ENCODE measurements at regions not wholly inside any gene's neighbourhood (a gene's known extent, or its start where the extent isn't known, plus 50 kb on each side); places are given as distances from the start of the nearest gene placed in this dataset.

DNA sequence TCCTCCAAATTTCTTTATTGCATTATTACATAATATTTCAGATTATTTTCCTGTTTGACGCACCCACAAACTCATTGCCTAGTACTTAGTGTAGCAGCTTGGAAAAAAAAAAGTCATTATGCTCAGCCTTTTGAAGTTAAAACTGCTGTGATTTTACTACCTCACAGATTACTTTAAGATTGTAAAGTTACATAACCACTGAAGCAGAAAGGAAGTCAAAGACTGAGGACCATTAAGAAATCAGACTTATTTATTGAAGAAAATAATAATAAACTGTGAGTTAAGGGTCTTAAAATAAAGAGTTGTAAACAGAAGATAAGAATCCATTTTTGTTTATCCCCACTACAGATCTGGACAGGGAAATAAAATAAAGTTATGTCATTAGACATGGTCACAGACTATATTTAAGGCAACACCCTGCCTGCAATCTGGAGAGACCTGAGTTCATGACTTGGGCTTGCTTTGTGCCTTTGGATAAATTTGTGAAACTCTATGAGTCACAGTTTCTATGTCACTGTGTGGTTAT is 212.1 kb upstream of the ROBO2 start:
- Histone ChIP-seq H3K36me3 (ENCODE audit: insufficient read depth, low read length) (no peaks in the 10 kb centered on the region), H4K20me1 (ENCODE audit: insufficient read depth, low read length) (no peaks in the 10 kb centered on the region), H3K4me2 (ENCODE audit: insufficient read depth, low read length) (no peak overlapping the region), H3K79me2 (ENCODE audit: insufficient read depth, low read length) (no peaks in the 10 kb centered on the region), H3K27me3 (ENCODE audit: insufficient read depth, low read length, poor library complexity) (no peaks in the 10 kb centered on the region), H2AFZ (ENCODE audit: low read depth, low read length) (no peak overlapping the region), H3K4me1 (ENCODE audit: insufficient read depth, low read length) (no peaks in the 10 kb centered on the region), H3K27ac (ENCODE audit: low read length) (no peak overlapping the region), H3K4me3 (ENCODE audit: low read depth in 1 of 2, low read length in 2 of 2) (no peak overlapping the region), H3K9ac (ENCODE audit: low read depth, low read length) (no peak overlapping the region), H3K9me3 (ENCODE audit: insufficient read depth, low read length, severe bottlenecking) (no peaks in the 10 kb centered on the region)
- TF ChIP-seq EZH2 (IDR thresholded peaks at IDR 0.05; ENCODE audit: borderline replicate concordance, low read depth, low read length, severe bottlenecking), result no peak
- TF ChIP-seq, protein P1, sequence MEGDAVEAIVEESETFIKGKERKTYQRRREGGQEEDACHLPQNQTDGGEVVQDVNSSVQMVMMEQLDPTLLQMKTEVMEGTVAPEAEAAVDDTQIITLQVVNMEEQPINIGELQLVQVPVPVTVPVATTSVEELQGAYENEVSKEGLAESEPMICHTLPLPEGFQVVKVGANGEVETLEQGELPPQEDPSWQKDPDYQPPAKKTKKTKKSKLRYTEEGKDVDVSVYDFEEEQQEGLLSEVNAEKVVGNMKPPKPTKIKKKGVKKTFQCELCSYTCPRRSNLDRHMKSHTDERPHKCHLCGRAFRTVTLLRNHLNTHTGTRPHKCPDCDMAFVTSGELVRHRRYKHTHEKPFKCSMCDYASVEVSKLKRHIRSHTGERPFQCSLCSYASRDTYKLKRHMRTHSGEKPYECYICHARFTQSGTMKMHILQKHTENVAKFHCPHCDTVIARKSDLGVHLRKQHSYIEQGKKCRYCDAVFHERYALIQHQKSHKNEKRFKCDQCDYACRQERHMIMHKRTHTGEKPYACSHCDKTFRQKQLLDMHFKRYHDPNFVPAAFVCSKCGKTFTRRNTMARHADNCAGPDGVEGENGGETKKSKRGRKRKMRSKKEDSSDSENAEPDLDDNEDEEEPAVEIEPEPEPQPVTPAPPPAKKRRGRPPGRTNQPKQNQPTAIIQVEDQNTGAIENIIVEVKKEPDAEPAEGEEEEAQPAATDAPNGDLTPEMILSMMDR (IDR thresholded peaks at IDR 0.05; ENCODE audit: borderline replicate concordance, extremely low read depth, low read length, poor library complexity, severe bottlenecking), result no peak
- DNase-seq (no peak), ATAC-seq (ENCODE audit: insufficient read depth, low read depth) (no peak)

DNA sequence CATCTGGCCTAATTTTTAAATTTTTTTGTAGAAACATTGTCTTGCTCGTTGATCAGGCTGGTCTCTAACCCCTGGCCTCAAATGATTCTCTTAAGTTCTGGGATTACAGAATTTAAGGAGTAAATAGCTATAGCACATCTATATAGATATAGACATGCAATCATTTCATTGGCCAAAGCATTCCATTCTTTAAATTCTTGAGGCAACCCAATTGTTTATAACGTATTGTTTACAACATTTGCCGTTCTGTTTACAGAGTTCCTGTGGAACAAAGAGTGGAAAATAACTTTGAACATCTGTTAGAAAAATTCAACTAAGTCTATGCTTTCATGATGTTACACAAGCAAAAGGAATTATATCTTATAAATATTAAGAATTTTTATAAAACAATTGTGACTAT is 205.2 kb upstream of the ROBO2 start:
- Histone ChIP-seq H2AFZ (ENCODE audit: low read depth, low read length) (no peak overlapping the region), H3K36me3 (ENCODE audit: insufficient read depth, low read length) (no peaks in the 10 kb centered on the region), H3K9ac (ENCODE audit: low read depth, low read length) (no peak overlapping the region), H3K79me2 (ENCODE audit: insufficient read depth, low read length) (no peaks in the 10 kb centered on the region), H3K4me2 (ENCODE audit: insufficient read depth, low read length) (no peak overlapping the region), H3K4me3 (ENCODE audit: low read depth in 1 of 2, low read length in 2 of 2) (no peak overlapping the region), H3K9me3 (ENCODE audit: insufficient read depth, low read length, severe bottlenecking) (no peaks in the 10 kb centered on the region), H3K4me1 (ENCODE audit: insufficient read depth, low read length) (no peaks in the 10 kb centered on the region), H3K27me3 (ENCODE audit: insufficient read depth, low read length, poor library complexity) (no peaks in the 10 kb centered on the region), H3K27ac (ENCODE audit: low read length) (no peak overlapping the region), H4K20me1 (ENCODE audit: insufficient read depth, low read length) (no peaks in the 10 kb centered on the region)
- DNase-seq, result no peak
- no peak for ATAC-seq (ENCODE audit: insufficient read depth, low read depth)
- TF ChIP-seq, protein P1 (IDR thresholded peaks at IDR 0.05; ENCODE audit: borderline replicate concordance, extremely low read depth, low read length, poor library complexity, severe bottlenecking), result no peak
- TF ChIP-seq EZH2 (IDR thresholded peaks at IDR 0.05; ENCODE audit: borderline replicate concordance, low read depth, low read length, severe bottlenecking), result no peak

DNA sequence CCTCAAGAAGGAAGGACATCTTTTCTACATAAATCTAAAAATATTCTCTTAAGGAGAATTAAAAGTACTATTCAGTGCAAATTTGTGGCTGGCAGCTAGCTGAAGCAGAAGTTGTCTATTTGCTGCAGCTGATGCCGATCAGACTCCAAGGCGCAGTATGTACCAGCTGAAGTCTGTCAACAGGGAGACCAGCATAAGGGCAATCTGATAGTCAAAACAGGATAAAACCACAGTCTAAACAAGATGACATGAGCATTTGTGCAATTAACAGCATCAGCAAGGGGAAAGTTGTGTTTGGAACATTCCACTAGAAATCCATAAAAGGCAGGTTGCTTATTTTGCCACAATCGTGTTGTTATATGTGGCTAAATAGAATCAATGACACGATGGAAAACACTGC is 198.2 kb upstream of the ROBO2 start:
- H3K36me3 ChIP-seq (ENCODE audit: insufficient read depth, low read length), result no peaks in the 10 kb centered on the region
- H3K4me1 ChIP-seq (ENCODE audit: insufficient read depth, low read length), result no peaks in the 10 kb centered on the region
- H3K4me2 ChIP-seq (ENCODE audit: insufficient read depth, low read length), result no peak overlapping the region
- H3K79me2 ChIP-seq (ENCODE audit: insufficient read depth, low read length), result no peaks in the 10 kb centered on the region
- ATAC-seq (ENCODE audit: insufficient read depth, low read depth) (no peak), DNase-seq (no peak)
- no peak overlapping the region for H2AFZ ChIP-seq (ENCODE audit: low read depth, low read length)
- no peaks in the 10 kb centered on the region for H3K9me3 ChIP-seq (ENCODE audit: insufficient read depth, low read length, severe bottlenecking)
- no peak overlapping the region for H3K27ac ChIP-seq (ENCODE audit: low read length)
- H3K4me3 ChIP-seq (ENCODE audit: low read depth in 1 of 2, low read length in 2 of 2), result no peak overlapping the region
- H3K27me3 ChIP-seq (ENCODE audit: insufficient read depth, low read length, poor library complexity), result no peaks in the 10 kb centered on the region
- no peaks in the 10 kb centered on the region for H4K20me1 ChIP-seq (ENCODE audit: insufficient read depth, low read length)
- no peak overlapping the region for H3K9ac ChIP-seq (ENCODE audit: low read depth, low read length)
- TF ChIP-seq, protein P1 (IDR thresholded peaks at IDR 0.05; ENCODE audit: borderline replicate concordance, extremely low read depth, low read length, poor library complexity, severe bottlenecking), result no peak
- TF ChIP-seq EZH2 (IDR thresholded peaks at IDR 0.05; ENCODE audit: borderline replicate concordance, low read depth, low read length, severe bottlenecking), result no peak

DNA sequence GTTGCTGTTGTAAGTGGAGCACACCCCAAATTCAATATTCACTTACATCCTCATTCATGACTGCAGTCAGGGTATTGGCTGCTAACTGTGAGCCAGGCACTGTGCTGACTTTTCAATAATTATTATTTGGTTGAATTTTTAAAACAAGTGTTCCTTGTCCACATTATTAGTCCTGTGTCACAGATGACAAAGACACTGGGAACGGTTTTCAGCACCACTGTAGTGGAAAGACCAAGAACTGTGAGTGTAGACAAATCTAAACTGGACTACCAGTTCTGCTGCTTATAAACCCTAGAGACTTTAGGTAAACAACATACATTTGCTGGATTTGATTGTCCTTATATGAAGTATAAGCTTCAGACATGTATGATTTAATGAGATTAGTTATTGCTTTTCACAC is 197.7 kb upstream of the ROBO2 start:
- no peak for ATAC-seq (ENCODE audit: insufficient read depth, low read depth)
- H3K4me1 ChIP-seq (ENCODE audit: insufficient read depth, low read length), result no peaks in the 10 kb centered on the region
- no peaks in the 10 kb centered on the region for H4K20me1 ChIP-seq (ENCODE audit: insufficient read depth, low read length)
- H3K27ac ChIP-seq (ENCODE audit: low read length), result no peak overlapping the region
- H3K4me2 ChIP-seq (ENCODE audit: insufficient read depth, low read length), result no peak overlapping the region
- no peaks in the 10 kb centered on the region for H3K36me3 ChIP-seq (ENCODE audit: insufficient read depth, low read length)
- H3K4me3 ChIP-seq (ENCODE audit: low read depth in 1 of 2, low read length in 2 of 2), result no peak overlapping the region
- DNase-seq, result no peak
- no peak for TF ChIP-seq EZH2 (IDR thresholded peaks at IDR 0.05; ENCODE audit: borderline replicate concordance, low read depth, low read length, severe bottlenecking)
- TF ChIP-seq, protein P1 (IDR thresholded peaks at IDR 0.05; ENCODE audit: borderline replicate concordance, extremely low read depth, low read length, poor library complexity, severe bottlenecking), result no peak
- H2AFZ ChIP-seq (ENCODE audit: low read depth, low read length), result no peak overlapping the region
- no peak overlapping the region for H3K9ac ChIP-seq (ENCODE audit: low read depth, low read length)
- no peaks in the 10 kb centered on the region for H3K79me2 ChIP-seq (ENCODE audit: insufficient read depth, low read length)
- H3K9me3 ChIP-seq (ENCODE audit: insufficient read depth, low read length, severe bottlenecking), result no peaks in the 10 kb centered on the region
- no peaks in the 10 kb centered on the region for H3K27me3 ChIP-seq (ENCODE audit: insufficient read depth, low read length, poor library complexity)

Data from DND-41 (cell line).